ENCODE measurements at regions not wholly inside any gene's neighbourhood (a gene's known extent, or its start where the extent isn't known, plus 50 kb on each side); places are given as distances from the start of the nearest gene placed in this dataset.

- TF ChIP-seq CTCF (IDR thresholded peaks at IDR 0.05; ENCODE audit: insufficient read depth, low read depth, low read length), result no peak
- TF ChIP-seq EZH2 (IDR thresholded peaks at IDR 0.05; ENCODE audit: insufficient read depth, low read length), result no peak
Observed at GRCh38 chr3:126270145-126270811, 86.9 kb downstream of the KLF15 start.

All from astrocyte (in vitro differentiated cells and primary cell).